G401 (cell line): ENCODE measurements at regions not wholly inside any gene's neighbourhood (a gene's known extent, or its start where the extent isn't known, plus 50 kb on each side); places are given as distances from the start of the nearest gene placed in this dataset.
"Not testable (repeated sequence)": the region's sequence is repeated elsewhere in the genome, so short reads cannot be mapped to it uniquely, and the experiment has no call there.

Experiments
- DNase-seq: peaks from one replicate; pipeline ENCODE4 v3.0.0-alpha.2; 2015; ENCODE audit warnings: low spot score
- in situ Hi-C: cut with HindIII; loops from 2 replicates; pipeline ENCODE4 v1.10.0; 2016; ENCODE audit warnings: low sequenced_read_pairs, mixed read lengths

GRCh38 chr4:117135634-117136354 is 50.4 kb upstream of the TRAM1L1 start:
- DNase-seq, result no peak
- in situ Hi-C loops, result no loop called here

GRCh38 chr4:117137145-117137544 is 51.8 kb upstream of the TRAM1L1 start:
- DNase-seq, result no peak
- in situ Hi-C loops, result no loop called here

GRCh38 chr4:117138732-117139131 is 53.4 kb upstream of the TRAM1L1 start:
- in situ Hi-C loops, DNase-seq: not testable (repeated sequence)

- no peak for DNase-seq
- in situ Hi-C loops, result no loop called here
Observed at GRCh38 chr4:117154251-117154650, 68.9 kb upstream of the TRAM1L1 start.

- in situ Hi-C loops, result no loop called here
- DNase-seq, result no peak
Observed at GRCh38 chr4:117156806-117157205, 71.4 kb upstream of the TRAM1L1 start.

GRCh38 chr4:117157360-117157759 is 72.0 kb upstream of the TRAM1L1 start:
- DNase-seq, result no peak
- in situ Hi-C loops, result no loop called here

GRCh38 chr4:117162976-117163375 is 77.6 kb upstream of the TRAM1L1 start:
- in situ Hi-C loops, result no loop called here
- DNase-seq, result no peak

- DNase-seq, result peak; percentile 6
- in situ Hi-C loops, result no loop called here
Observed at GRCh38 chr4:117164338-117164737, 79.0 kb upstream of the TRAM1L1 start.

- DNase-seq, in situ Hi-C loops: not testable (repeated sequence)
Observed at GRCh38 chr4:117175369-117175768, 90.0 kb upstream of the TRAM1L1 start.

- DNase-seq, result no peak
- in situ Hi-C loops, result no loop called here
Observed at GRCh38 chr4:117203231-117203630, 117.9 kb upstream of the TRAM1L1 start.

- in situ Hi-C loops, result no loop called here
- DNase-seq, result no peak
Observed at GRCh38 chr4:117210551-117210950, 125.2 kb upstream of the TRAM1L1 start.

GRCh38 chr4:117224256-117224655 is 138.9 kb upstream of the TRAM1L1 start:
- DNase-seq, result no peak
- in situ Hi-C loops, result no loop called here

GRCh38 chr4:117225471-117225870 is 140.1 kb upstream of the TRAM1L1 start:
- in situ Hi-C loops, result no loop called here
- DNase-seq, result no peak

GRCh38 chr4:117227925-117228324 is 142.5 kb upstream of the TRAM1L1 start:
- DNase-seq, result no peak
- in situ Hi-C loops, result no loop called here

GRCh38 chr4:117239434-117239833 is 154.1 kb upstream of the TRAM1L1 start:
- in situ Hi-C loops, result no loop called here
- DNase-seq, result no peak

- in situ Hi-C loops, result no loop called here
- DNase-seq, result no peak
Observed at GRCh38 chr4:117249333-117249732, 164.0 kb upstream of the TRAM1L1 start.

GRCh38 chr4:117264072-117264471 is 178.7 kb upstream of the TRAM1L1 start:
- no peak for DNase-seq
- in situ Hi-C loops, result no loop called here

GRCh38 chr4:117267317-117267716 is 181.9 kb upstream of the TRAM1L1 start:
- DNase-seq, result no peak
- in situ Hi-C loops, result no loop called here

GRCh38 chr4:117284736-117285135 is 199.4 kb upstream of the TRAM1L1 start:
- DNase-seq, result no peak
- in situ Hi-C loops, result no loop called here

GRCh38 chr4:117293784-117294183 is 208.4 kb upstream of the TRAM1L1 start:
- DNase-seq, result no peak
- in situ Hi-C loops, result no loop called here

GRCh38 chr4:117302226-117302625 is 216.8 kb upstream of the TRAM1L1 start:
- in situ Hi-C loops, result no loop called here
- DNase-seq, result no peak
